OCI-LY7 (cell line): ENCODE measurements at regions not wholly inside any gene's neighbourhood (a gene's known extent, or its start where the extent isn't known, plus 50 kb on each side); places are given as distances from the start of the nearest gene placed in this dataset.

Experiments used
- BruUV-seq: library from RNA; stranded (reverse); fragments of 400-500 nt; replicated peaks from 2 replicates; lab custom pipeline; 2021; lab: Mats Ljungman, UMichigan
- CTCF ChIA-PET: fragments of 300-600 bp; sonication (Branson Sonifier 250); formaldehyde crosslinking; loops from one replicate; lab custom pipeline; 2022; ENCODE audit warnings: antibody characterized with exemption; ENCODE audit not compliant: unreplicated experiment; lab: Charles Lee
- POLR2A ChIA-PET: fragments of 300-600 bp; sonication (Branson Sonifier 250); formaldehyde crosslinking; loops from one replicate; lab custom pipeline; 2022; ENCODE audit warnings: antibody characterized with exemption; lab: Charles Lee
- DNase-seq: peaks from one replicate; pipeline ENCODE4 v3.0.0-alpha.2; 2015; ENCODE audit warnings: low spot score
- H2AFZ ChIP-seq: fragments of 200-600 bp; sonication (generic), shearing (Covaris generic); 2 replicates; pipeline ENCODE4 v1.6.1; 2014; ENCODE audit warnings: mild to moderate bottlenecking, antibody characterized with exemption, low read length, moderate library complexity
- H3K27ac ChIP-seq: fragments of 200-600 bp; sonication (generic); 2 replicates; pipeline ENCODE4 v1.5.1; 2014; ENCODE audit warnings: mixed run types, low read depth, mild to moderate bottlenecking, moderate library complexity, low read length, inconsistent platforms; ENCODE audit not compliant: poor library complexity, severe bottlenecking
- H3K36me3 ChIP-seq: fragments of 200-600 bp; sonication (generic); 2 replicates; pipeline ENCODE4 v1.6.1; 2014; ENCODE audit warnings: mild to moderate bottlenecking, antibody characterized with exemption, low read length, moderate library complexity, mixed read lengths; ENCODE audit not compliant: insufficient read depth
- H3K4me1 ChIP-seq: fragments of 200-600 bp; sonication (generic); 2 replicates; pipeline ENCODE4 v1.5.1; 2014; ENCODE audit warnings: mild to moderate bottlenecking, low read length; ENCODE audit not compliant: insufficient read depth, poor library complexity, severe bottlenecking
- H3K4me2 ChIP-seq: fragments of 200-600 bp; sonication (generic); 2 replicates; pipeline ENCODE4 v1.6.1; 2014; ENCODE audit warnings: mild to moderate bottlenecking, low read length
- H3K4me3 ChIP-seq: fragments of 200-600 bp; sonication (generic); 2 replicates; pipeline ENCODE4 v1.5.1; 2014; ENCODE audit warnings: mild to moderate bottlenecking, low read depth, low read length; ENCODE audit not compliant: poor library complexity, severe bottlenecking
- H3K79me2 ChIP-seq: fragments of 200-600 bp; sonication (generic); 2 replicates; pipeline ENCODE4 v1.6.1; 2016; ENCODE audit warnings: low read depth, mild to moderate bottlenecking, low read length, moderate library complexity, mixed read lengths; ENCODE audit not compliant: insufficient read depth
- H3K9me2 ChIP-seq: fragments of 200-600 bp; sonication (generic); 2 replicates; pipeline ENCODE4 v1.6.1; 2016; ENCODE audit warnings: mild to moderate bottlenecking, low read length, mixed read lengths; ENCODE audit not compliant: insufficient read depth
- H3K9me3 ChIP-seq: fragments of 200-600 bp; sonication (generic); 2 replicates; pipeline ENCODE4 v1.6.1; 2014; ENCODE audit warnings: mild to moderate bottlenecking, mixed run types, low read length, mixed read lengths
- H4K20me1 ChIP-seq: fragments of 200-600 bp; sonication (generic); 2 replicates; pipeline ENCODE4 v1.6.1; 2014; ENCODE audit warnings: mild to moderate bottlenecking, antibody characterized with exemption, low read length, moderate library complexity, mixed read lengths; ENCODE audit not compliant: insufficient read depth
- EZH2phosphoT487 ChIP-seq: fragments of 200-600 bp; sonication (generic); IDR thresholded peaks from 2 replicates; pipeline ENCODE4 v1.6.1; 2018; ENCODE audit warnings: low read depth, borderline replicate concordance, mild to moderate bottlenecking, mixed run types, antibody characterized with exemption, low read length, moderate library complexity, mixed read lengths
- intact Hi-C: fragments of 100-400 bp; cut with micrococcal nuclease; formaldehyde crosslinking; loops from one replicate; pipeline ENCODE4 v1.10.0; 2022; ENCODE audit not compliant: unreplicated experiment
- TF ChIP-seq, protein P1 (sequence below): fragments of 200-600 bp; sonication (generic); conservative IDR thresholded peaks from 2 replicates; pipeline ENCODE4 v1.5.1; 2014; ENCODE audit warnings: mild to moderate bottlenecking, antibody characterized with exemption, low read length, moderate library complexity, mixed read lengths

- no TSS peak for BruUV-seq
- Histone ChIP-seq H3K4me2 (no peak overlapping the region), H4K20me1 (no peaks in the 10 kb centered on the region), H3K4me3 (no peak overlapping the region), H3K9me3 (no peaks in the 10 kb centered on the region), H2AFZ (no peak overlapping the region), H3K27ac (no peak overlapping the region), H3K9me2 (no peaks in the 10 kb centered on the region), H3K4me1 (peaks cover 56% of the 10 kb centered on the region), H3K79me2 (no peaks in the 10 kb centered on the region), H3K36me3 (no peaks in the 10 kb centered on the region)
- intact Hi-C loops = no loop called here
- DNase-seq = no peak
- TF ChIP-seq EZH2phosphoT487 = no peak
- ChIA-PET POLR2A (interaction anchor here (1.0 kb wide), 1 partner anchor 87 kb away, joined by 3 read pairs; no protein-coding TSS in a partner anchor), CTCF (no interaction called here)
These were observed 141.6 kb upstream of the TMCC3 start for GRCh38 chr12:94791933-94792332.

DNA sequence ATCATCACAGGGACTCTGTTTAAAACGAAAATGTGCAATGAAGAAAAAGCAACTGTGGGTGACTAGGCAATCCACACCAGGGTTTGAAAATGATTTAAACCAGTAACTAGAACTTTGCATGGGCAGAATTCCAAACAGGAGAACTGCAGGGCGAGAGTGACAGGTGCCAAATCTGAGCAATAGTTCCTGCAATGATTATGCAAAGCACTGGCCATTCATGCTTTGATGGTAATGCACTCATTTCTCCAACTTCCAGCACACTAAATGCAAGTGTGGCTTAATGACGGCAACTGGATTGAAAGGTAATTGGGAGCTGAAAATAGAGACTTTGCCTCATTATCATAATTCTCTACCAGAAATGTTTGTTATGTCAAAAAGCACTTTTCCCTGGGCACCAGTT lies 140.5 kb upstream of the TMCC3 start:
- H4K20me1 ChIP-seq = no peaks in the 10 kb centered on the region
- CTCF ChIA-PET = no interaction called here
- POLR2A ChIA-PET = interaction anchor here (0.9 to 1.1 kb wide), 2 partner anchors 10 to 13 kb away, joined by 3 to 4 read pairs; no protein-coding TSS in a partner anchor
- intact Hi-C loops = no loop called here
- TF ChIP-seq, protein P1, sequence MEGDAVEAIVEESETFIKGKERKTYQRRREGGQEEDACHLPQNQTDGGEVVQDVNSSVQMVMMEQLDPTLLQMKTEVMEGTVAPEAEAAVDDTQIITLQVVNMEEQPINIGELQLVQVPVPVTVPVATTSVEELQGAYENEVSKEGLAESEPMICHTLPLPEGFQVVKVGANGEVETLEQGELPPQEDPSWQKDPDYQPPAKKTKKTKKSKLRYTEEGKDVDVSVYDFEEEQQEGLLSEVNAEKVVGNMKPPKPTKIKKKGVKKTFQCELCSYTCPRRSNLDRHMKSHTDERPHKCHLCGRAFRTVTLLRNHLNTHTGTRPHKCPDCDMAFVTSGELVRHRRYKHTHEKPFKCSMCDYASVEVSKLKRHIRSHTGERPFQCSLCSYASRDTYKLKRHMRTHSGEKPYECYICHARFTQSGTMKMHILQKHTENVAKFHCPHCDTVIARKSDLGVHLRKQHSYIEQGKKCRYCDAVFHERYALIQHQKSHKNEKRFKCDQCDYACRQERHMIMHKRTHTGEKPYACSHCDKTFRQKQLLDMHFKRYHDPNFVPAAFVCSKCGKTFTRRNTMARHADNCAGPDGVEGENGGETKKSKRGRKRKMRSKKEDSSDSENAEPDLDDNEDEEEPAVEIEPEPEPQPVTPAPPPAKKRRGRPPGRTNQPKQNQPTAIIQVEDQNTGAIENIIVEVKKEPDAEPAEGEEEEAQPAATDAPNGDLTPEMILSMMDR = no peak
- TF ChIP-seq EZH2phosphoT487 = no peak
- no peaks in the 10 kb centered on the region for H3K9me2 ChIP-seq
- no peak overlapping the region for H2AFZ ChIP-seq
- no TSS peak for BruUV-seq
- H3K4me3 ChIP-seq = no peak overlapping the region
- peaks cover 60% of the 10 kb centered on the region for H3K4me1 ChIP-seq
- peak overlapping the region; percentile 43 for H3K4me2 ChIP-seq
- H3K9me3 ChIP-seq = no peaks in the 10 kb centered on the region
- no peaks in the 10 kb centered on the region for H3K79me2 ChIP-seq
- no peak for DNase-seq
- H3K36me3 ChIP-seq = no peaks in the 10 kb centered on the region
- no peak overlapping the region for H3K27ac ChIP-seq

- Histone ChIP-seq H3K4me3 (no peak overlapping the region), H3K4me2 (peak overlapping the region; percentile 43; the same call in 1 of the 2 replicates), H3K4me1 (peaks cover 55% of the 10 kb centered on the region), H3K36me3 (no peaks in the 10 kb centered on the region), H4K20me1 (no peaks in the 10 kb centered on the region), H3K9me2 (no peaks in the 10 kb centered on the region), H3K9me3 (0 out of 2 replicates have a peak, but pooled peaks cover 4% of the 10 kb centered on the region), H2AFZ (no peak overlapping the region), H3K79me2 (no peaks in the 10 kb centered on the region), H3K27ac (no peak overlapping the region)
- no peak for DNase-seq
- no peak for TF ChIP-seq EZH2phosphoT487
- TF ChIP-seq, protein P1 = no peak
- intact Hi-C loops = no loop called here
- CTCF ChIA-PET = no interaction called here
- no TSS peak for BruUV-seq
- POLR2A ChIA-PET = interaction anchor here (0.9 to 1.1 kb wide), 2 partner anchors 10 to 13 kb away, joined by 3 to 4 read pairs; no protein-coding TSS in a partner anchor
These were observed 140.0 kb upstream of the TMCC3 start for GRCh38 chr12:94790370-94790769.
